ENCODE measurements at regions not wholly inside any gene's neighbourhood (a gene's known extent, or its start where the extent isn't known, plus 50 kb on each side); places are given as distances from the start of the nearest gene placed in this dataset.

- Mint-ChIP-seq H3K36me3 (ENCODE audit: low read depth) (peaks cover 4% of the 10 kb centered on the region; the same call in 1 of the 3 replicates), H3K4me1 (no peaks in the 10 kb centered on the region), H3K4me3 (no peak overlapping the region), H3K27ac (no peak overlapping the region), H3K27me3 (ENCODE audit: insufficient read depth, low read depth, poor library complexity) (no peaks in the 10 kb centered on the region), H3K9me3 (peaks cover 24% of the 10 kb centered on the region)
- DNase-seq (ENCODE audit: low spot score): no peak
- H2AFZ ChIP-seq: no peak overlapping the region
- H3K36me3 ChIP-seq (ENCODE audit: insufficient read depth): 0 out of 2 replicates have a peak, but pooled peaks cover 5% of the 10 kb centered on the region
- no peaks in the 10 kb centered on the region for H4K20me1 ChIP-seq (replicated peaks; ENCODE audit: insufficient read depth)
- H3K27ac ChIP-seq (ENCODE audit: low read depth): no peak overlapping the region
- H3K27me3 ChIP-seq (ENCODE audit: insufficient read depth): no peaks in the 10 kb centered on the region
- H3F3A ChIP-seq (replicated peaks; ENCODE audit: low read depth): no peaks in the 10 kb centered on the region
- H3K4me1 ChIP-seq (ENCODE audit: insufficient read depth): no peaks in the 10 kb centered on the region
- no peak overlapping the region for H3K4me3 ChIP-seq
- no peak for ATAC-seq
- no peak overlapping the region for H3K4me2 ChIP-seq
- H3K9me2 ChIP-seq (ENCODE audit: insufficient read depth): peaks cover 3% of the 10 kb centered on the region; the same call in 1 of the 2 replicates
- TF ChIP-seq ZNF331 (CRISPR knock-in tag; IDR thresholded peaks at IDR 0.05; ENCODE audit: low read depth): no peak
- no peak for TF ChIP-seq STAT1 (IDR thresholded peaks at IDR 0.05; ENCODE audit: unreplicated experiment)
- no peak for TF ChIP-seq NANOG (IDR thresholded peaks at IDR 0.05; ENCODE audit: borderline replicate concordance)
- H3K79me2 ChIP-seq (replicated peaks; ENCODE audit: insufficient read depth): no peaks in the 10 kb centered on the region
Observed at GRCh38 chr1:233777566-233777965, 126.9 kb upstream of the SLC35F3 start.

GRCh38 chr1:233780049-233780448, 124.4 kb upstream of the SLC35F3 start:
- no peak overlapping the region for H3K4me3 ChIP-seq
- Mint-ChIP-seq H3K27ac (no peak overlapping the region), H3K9me3 (peaks cover 16% of the 10 kb centered on the region), H3K36me3 (ENCODE audit: low read depth) (peaks cover 4% of the 10 kb centered on the region; the same call in 1 of the 3 replicates), H3K4me1 (no peaks in the 10 kb centered on the region), H3K27me3 (ENCODE audit: insufficient read depth, low read depth, poor library complexity) (no peaks in the 10 kb centered on the region), H3K4me3 (no peak overlapping the region)
- ATAC-seq (no peak), DNase-seq (ENCODE audit: low spot score) (no peak)
- H3K27ac ChIP-seq (ENCODE audit: low read depth): no peak overlapping the region
- no peaks in the 10 kb centered on the region for H3K27me3 ChIP-seq (ENCODE audit: insufficient read depth)
- H3K4me1 ChIP-seq (ENCODE audit: insufficient read depth): no peaks in the 10 kb centered on the region
- no peaks in the 10 kb centered on the region for H3F3A ChIP-seq (replicated peaks; ENCODE audit: low read depth)
- no peaks in the 10 kb centered on the region for H3K79me2 ChIP-seq (replicated peaks; ENCODE audit: insufficient read depth)
- H3K36me3 ChIP-seq (ENCODE audit: insufficient read depth): no peaks in the 10 kb centered on the region
- peaks cover 3% of the 10 kb centered on the region; the same call in 1 of the 2 replicates for H3K9me2 ChIP-seq (ENCODE audit: insufficient read depth)
- no peaks in the 10 kb centered on the region for H4K20me1 ChIP-seq (replicated peaks; ENCODE audit: insufficient read depth)
- no peak overlapping the region for H3K4me2 ChIP-seq
- H2AFZ ChIP-seq: no peak overlapping the region
- TF ChIP-seq CTCF (conservative IDR thresholded peaks at IDR 0.05; ENCODE audit: low read depth in 2 of 2) (no peak), POLR2AphosphoS5 (IDR thresholded peaks at IDR 0.05; ENCODE audit: low read depth) (no peak), ETS1 (IDR thresholded peaks at IDR 0.05) (no peak), JUNB (IDR thresholded peaks at IDR 0.05; ENCODE audit: unreplicated experiment) (no peak), ZNF462 (CRISPR knock-in tag; IDR thresholded peaks at IDR 0.05) (no peak), EZH2phosphoT487 (IDR thresholded peaks at IDR 0.05; ENCODE audit: unreplicated experiment) (no peak), STAT1 (IDR thresholded peaks at IDR 0.05; ENCODE audit: unreplicated experiment) (no peak), ZNF114 (CRISPR knock-in tag; IDR thresholded peaks at IDR 0.05) (no peak), NANOG (IDR thresholded peaks at IDR 0.05; ENCODE audit: borderline replicate concordance) (no peak)

Measured in GM23338 (cell line).